Esophagus muscularis mucosa (tissue), 3 donors: ENCODE measurements at regions not wholly inside any gene's neighbourhood (a gene's known extent, or its start where the extent isn't known, plus 50 kb on each side); places are given as distances from the start of the nearest gene placed in this dataset.

Source experiments
- POLR2A ChIP-seq: fragments of 450-650 bp; IDR thresholded peaks from one replicate; pipeline ENCODE4 v1.6.1; 2017; ENCODE audit warnings: antibody characterized with exemption, moderate library complexity, mild to moderate bottlenecking, low read depth
- POLR2AphosphoS5 ChIP-seq, 2 donors: sonication (generic); formaldehyde crosslinking; IDR thresholded peaks; one replicate each; pipeline ENCODE4 v1.6.1; 2017; ENCODE audit warnings: antibody characterized with exemption in 2 of 2
- TF ChIP-seq, protein P1 (sequence below), 3 experiments: fragments of 200-600 bp in 2 of 3; fragments of 450-650 bp in 1 of 3; sonication (generic) in 2 of 3; IDR thresholded peaks; one replicate each; pipeline ENCODE4 v1.5.1; 2017 to 2019; ENCODE audit warnings: antibody characterized with exemption in 3 of 3, mild to moderate bottlenecking in 2 of 3, moderate library complexity in 1 of 3

DNA sequence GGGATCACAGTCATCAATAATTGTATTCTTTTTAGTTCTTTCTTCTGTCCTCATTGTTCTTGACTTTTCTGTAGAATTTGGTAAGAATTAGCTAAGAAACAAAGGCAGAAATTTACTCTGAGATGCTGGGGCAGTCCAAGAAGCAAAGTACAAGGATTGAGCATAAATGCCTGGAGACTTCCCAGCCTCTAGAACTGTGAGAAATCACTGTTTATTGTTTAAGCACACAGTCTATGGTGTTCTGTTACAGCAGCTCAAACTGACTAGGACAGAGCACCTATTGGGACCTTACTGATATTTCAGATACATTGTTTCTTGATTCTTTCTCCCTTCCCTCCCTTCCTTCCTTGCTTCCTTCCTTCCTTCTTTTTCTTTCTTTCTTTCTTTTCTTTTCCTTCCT is 192.7 kb upstream of the SLC35B3 start:
- TF ChIP-seq, protein P1, sequence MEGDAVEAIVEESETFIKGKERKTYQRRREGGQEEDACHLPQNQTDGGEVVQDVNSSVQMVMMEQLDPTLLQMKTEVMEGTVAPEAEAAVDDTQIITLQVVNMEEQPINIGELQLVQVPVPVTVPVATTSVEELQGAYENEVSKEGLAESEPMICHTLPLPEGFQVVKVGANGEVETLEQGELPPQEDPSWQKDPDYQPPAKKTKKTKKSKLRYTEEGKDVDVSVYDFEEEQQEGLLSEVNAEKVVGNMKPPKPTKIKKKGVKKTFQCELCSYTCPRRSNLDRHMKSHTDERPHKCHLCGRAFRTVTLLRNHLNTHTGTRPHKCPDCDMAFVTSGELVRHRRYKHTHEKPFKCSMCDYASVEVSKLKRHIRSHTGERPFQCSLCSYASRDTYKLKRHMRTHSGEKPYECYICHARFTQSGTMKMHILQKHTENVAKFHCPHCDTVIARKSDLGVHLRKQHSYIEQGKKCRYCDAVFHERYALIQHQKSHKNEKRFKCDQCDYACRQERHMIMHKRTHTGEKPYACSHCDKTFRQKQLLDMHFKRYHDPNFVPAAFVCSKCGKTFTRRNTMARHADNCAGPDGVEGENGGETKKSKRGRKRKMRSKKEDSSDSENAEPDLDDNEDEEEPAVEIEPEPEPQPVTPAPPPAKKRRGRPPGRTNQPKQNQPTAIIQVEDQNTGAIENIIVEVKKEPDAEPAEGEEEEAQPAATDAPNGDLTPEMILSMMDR (IDR thresholded peaks at IDR 0.05), result no peak
- TF ChIP-seq POLR2AphosphoS5 (IDR thresholded peaks at IDR 0.05) (no peak), POLR2A (no peak)
